ENCODE measurements at regions not wholly inside any gene's neighbourhood (a gene's known extent, or its start where the extent isn't known, plus 50 kb on each side); places are given as distances from the start of the nearest gene placed in this dataset.

GRCh38 chr4:152072001-152072485 is 311.2 kb upstream of the GATB start:
- TF ChIP-seq CTCF (IDR thresholded peaks at IDR 0.05) = no peak
- Histone ChIP-seq H3K27ac (no peak overlapping the region), H3K27me3 (no peaks in the 10 kb centered on the region), H3K4me1 (no peaks in the 10 kb centered on the region), H3K9me3 (no peaks in the 10 kb centered on the region), H3K4me3 (no peak overlapping the region), H3K36me3 (no peaks in the 10 kb centered on the region)
- intact Hi-C loops (cut with DNase I; ENCODE audit: low total_unique reads) = no loop called here
- DNase-seq = no peak

- Histone ChIP-seq H3K27me3 (no peaks in the 10 kb centered on the region), H3K36me3 (no peaks in the 10 kb centered on the region), H3K9me3 (no peaks in the 10 kb centered on the region), H3K4me1 (no peaks in the 10 kb centered on the region), H3K27ac (no peak overlapping the region), H3K4me3 (no peak overlapping the region)
- intact Hi-C loops (cut with DNase I; ENCODE audit: low total_unique reads) = no loop called here
- DNase-seq = no peak
- no peak for TF ChIP-seq CTCF (IDR thresholded peaks at IDR 0.05)
Observed at GRCh38 chr4:152070854-152071253, 310.0 kb upstream of the GATB start.

- no peak for TF ChIP-seq CTCF (IDR thresholded peaks at IDR 0.05)
- Histone ChIP-seq H3K27ac (no peak overlapping the region), H3K4me1 (no peaks in the 10 kb centered on the region), H3K36me3 (no peaks in the 10 kb centered on the region), H3K4me3 (no peak overlapping the region), H3K27me3 (no peaks in the 10 kb centered on the region), H3K9me3 (no peaks in the 10 kb centered on the region)
- intact Hi-C loops (cut with DNase I; ENCODE audit: low total_unique reads) = no loop called here
- DNase-seq = no peak
Observed at GRCh38 chr4:152068866-152069265, 308.1 kb upstream of the GATB start.

DNA sequence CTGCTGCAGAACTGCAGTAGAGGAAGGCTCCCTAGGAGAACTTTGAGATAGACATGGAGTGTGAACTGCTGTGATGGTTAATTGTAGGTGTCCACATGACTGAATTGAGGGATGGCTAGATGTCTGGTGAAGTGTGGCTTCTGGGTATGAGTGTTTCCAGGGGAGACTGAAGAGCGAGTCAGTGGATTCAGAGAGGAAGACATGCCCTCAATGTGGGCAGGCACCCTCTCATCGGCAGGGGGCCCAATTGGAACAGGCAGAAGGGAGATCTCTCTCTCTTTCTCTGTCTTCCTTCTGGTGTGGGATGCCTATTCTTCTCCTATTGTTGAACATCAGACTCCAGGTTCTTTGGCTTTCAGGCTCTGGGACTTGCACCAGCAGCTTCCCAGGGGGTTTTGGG is 304.7 kb upstream of the GATB start:
- intact Hi-C loops (cut with DNase I; ENCODE audit: low total_unique reads) = no loop called here
- H3K27ac ChIP-seq = no peak overlapping the region
- H3K4me3 ChIP-seq = no peak overlapping the region
- H3K36me3 ChIP-seq = no peaks in the 10 kb centered on the region
- no peaks in the 10 kb centered on the region for H3K27me3 ChIP-seq
- H3K4me1 ChIP-seq = no peaks in the 10 kb centered on the region
- H3K9me3 ChIP-seq = no peaks in the 10 kb centered on the region
- DNase-seq = no peak
- TF ChIP-seq CTCF (IDR thresholded peaks at IDR 0.05) = no peak

- no peak for TF ChIP-seq CTCF (IDR thresholded peaks at IDR 0.05)
- no peak overlapping the region for H3K27ac ChIP-seq
- no peaks in the 10 kb centered on the region for H3K36me3 ChIP-seq
- no peaks in the 10 kb centered on the region for H3K27me3 ChIP-seq
- no peak overlapping the region for H3K4me3 ChIP-seq
- H3K9me3 ChIP-seq = no peaks in the 10 kb centered on the region
- no peaks in the 10 kb centered on the region for H3K4me1 ChIP-seq
- no peak for DNase-seq
- intact Hi-C loops (cut with DNase I; ENCODE audit: low total_unique reads) = no loop called here
Observed at GRCh38 chr4:152064753-152065152, 303.9 kb upstream of the GATB start.

DNA sequence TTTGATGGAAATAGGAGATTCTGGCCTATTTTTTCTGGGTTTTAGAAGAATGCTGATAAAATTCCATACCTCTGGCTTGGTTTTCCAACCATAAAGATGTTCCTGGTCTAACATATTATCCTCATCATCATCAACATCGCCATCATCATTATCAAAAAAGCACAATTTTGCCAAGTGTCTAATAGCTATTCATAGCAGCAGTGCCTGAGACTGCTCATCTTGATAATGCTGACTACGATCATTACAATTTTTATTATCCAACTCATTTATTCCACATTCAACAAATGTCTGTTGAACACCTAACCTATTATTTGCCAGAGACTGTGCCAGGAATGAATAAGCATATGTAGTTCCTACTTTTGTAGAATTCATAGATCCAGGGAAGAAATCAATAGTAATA is 303.5 kb upstream of the GATB start:
- Histone ChIP-seq H3K36me3 (no peaks in the 10 kb centered on the region), H3K4me1 (no peaks in the 10 kb centered on the region), H3K4me3 (no peak overlapping the region), H3K9me3 (no peaks in the 10 kb centered on the region), H3K27ac (no peak overlapping the region), H3K27me3 (no peaks in the 10 kb centered on the region)
- intact Hi-C loops (cut with DNase I; ENCODE audit: low total_unique reads) = no loop called here
- no peak for TF ChIP-seq CTCF (IDR thresholded peaks at IDR 0.05)
- DNase-seq = no peak
